ENCODE measurements at regions not wholly inside any gene's neighbourhood (a gene's known extent, or its start where the extent isn't known, plus 50 kb on each side); places are given as distances from the start of the nearest gene placed in this dataset.

- TF ChIP-seq TAF1 (IDR thresholded peaks at IDR 0.05; ENCODE audit: low read depth) (no peak), YY1 (IDR thresholded peaks at IDR 0.05; ENCODE audit: low read depth) (no peak), ZBTB7A (IDR thresholded peaks at IDR 0.05; ENCODE audit: low read depth) (no peak), NFIC (IDR thresholded peaks at IDR 0.05) (no peak), TEAD4 (IDR thresholded peaks at IDR 0.05) (no peak), TCF12 (IDR thresholded peaks at IDR 0.05; ENCODE audit: low read depth) (no peak), EGR1 (IDR thresholded peaks at IDR 0.05) (no peak), USF1 (IDR thresholded peaks at IDR 0.05) (no peak), CEBPB (IDR thresholded peaks at IDR 0.05) (no peak), RAD21 (IDR thresholded peaks at IDR 0.05; ENCODE audit: low read depth) (no peak), EP300 (IDR thresholded peaks at IDR 0.05; ENCODE audit: borderline replicate concordance) (no peak), FOXM1 (IDR thresholded peaks at IDR 0.05; ENCODE audit: borderline replicate concordance, low read depth) (no peak), CREB1 (IDR thresholded peaks at IDR 0.05; ENCODE audit: low read depth) (no peak)
- TF ChIP-seq, protein P1, sequence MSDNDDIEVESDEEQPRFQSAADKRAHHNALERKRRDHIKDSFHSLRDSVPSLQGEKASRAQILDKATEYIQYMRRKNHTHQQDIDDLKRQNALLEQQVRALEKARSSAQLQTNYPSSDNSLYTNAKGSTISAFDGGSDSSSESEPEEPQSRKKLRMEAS (IDR thresholded peaks at IDR 0.05) = no peak
- TF ChIP-seq, protein P2, sequence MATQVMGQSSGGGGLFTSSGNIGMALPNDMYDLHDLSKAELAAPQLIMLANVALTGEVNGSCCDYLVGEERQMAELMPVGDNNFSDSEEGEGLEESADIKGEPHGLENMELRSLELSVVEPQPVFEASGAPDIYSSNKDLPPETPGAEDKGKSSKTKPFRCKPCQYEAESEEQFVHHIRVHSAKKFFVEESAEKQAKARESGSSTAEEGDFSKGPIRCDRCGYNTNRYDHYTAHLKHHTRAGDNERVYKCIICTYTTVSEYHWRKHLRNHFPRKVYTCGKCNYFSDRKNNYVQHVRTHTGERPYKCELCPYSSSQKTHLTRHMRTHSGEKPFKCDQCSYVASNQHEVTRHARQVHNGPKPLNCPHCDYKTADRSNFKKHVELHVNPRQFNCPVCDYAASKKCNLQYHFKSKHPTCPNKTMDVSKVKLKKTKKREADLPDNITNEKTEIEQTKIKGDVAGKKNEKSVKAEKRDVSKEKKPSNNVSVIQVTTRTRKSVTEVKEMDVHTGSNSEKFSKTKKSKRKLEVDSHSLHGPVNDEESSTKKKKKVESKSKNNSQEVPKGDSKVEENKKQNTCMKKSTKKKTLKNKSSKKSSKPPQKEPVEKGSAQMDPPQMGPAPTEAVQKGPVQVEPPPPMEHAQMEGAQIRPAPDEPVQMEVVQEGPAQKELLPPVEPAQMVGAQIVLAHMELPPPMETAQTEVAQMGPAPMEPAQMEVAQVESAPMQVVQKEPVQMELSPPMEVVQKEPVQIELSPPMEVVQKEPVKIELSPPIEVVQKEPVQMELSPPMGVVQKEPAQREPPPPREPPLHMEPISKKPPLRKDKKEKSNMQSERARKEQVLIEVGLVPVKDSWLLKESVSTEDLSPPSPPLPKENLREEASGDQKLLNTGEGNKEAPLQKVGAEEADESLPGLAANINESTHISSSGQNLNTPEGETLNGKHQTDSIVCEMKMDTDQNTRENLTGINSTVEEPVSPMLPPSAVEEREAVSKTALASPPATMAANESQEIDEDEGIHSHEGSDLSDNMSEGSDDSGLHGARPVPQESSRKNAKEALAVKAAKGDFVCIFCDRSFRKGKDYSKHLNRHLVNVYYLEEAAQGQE (IDR thresholded peaks at IDR 0.05; ENCODE audit: low read depth) = no peak
Measured at GRCh38 chr3:161671141-161671540, 174.5 kb downstream of the OTOL1 start.

DNA sequence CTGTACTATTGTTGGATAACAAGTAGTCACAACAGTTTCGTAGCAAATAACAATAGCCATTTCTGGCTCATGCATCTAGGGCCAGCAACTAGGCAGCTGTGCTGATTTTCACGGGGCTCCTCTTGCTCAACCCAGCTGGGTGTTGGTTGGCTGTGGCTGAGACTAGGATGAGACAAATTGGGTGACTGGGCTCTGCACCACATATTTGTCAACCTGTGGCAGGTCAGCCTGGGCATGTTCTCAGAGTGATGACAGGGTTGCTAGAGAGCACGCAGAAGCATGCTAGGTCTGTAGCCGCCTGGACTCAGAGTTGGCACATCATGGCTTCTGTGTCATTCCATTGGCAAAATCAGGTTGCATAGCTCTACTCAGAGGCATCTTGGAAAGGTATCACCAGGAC, 175.9 kb downstream of the OTOL1 start:
- no peak for TF ChIP-seq YY1 (IDR thresholded peaks at IDR 0.05; ENCODE audit: low read depth)
- TF ChIP-seq, protein P1 (IDR thresholded peaks at IDR 0.05) = no peak
- TF ChIP-seq USF1 (IDR thresholded peaks at IDR 0.05) = no peak
- TF ChIP-seq ZBTB7A (IDR thresholded peaks at IDR 0.05; ENCODE audit: low read depth) = no peak
- TF ChIP-seq NFIC (IDR thresholded peaks at IDR 0.05) = no peak

GRCh38 chr3:161673866-161674265, 177.3 kb downstream of the OTOL1 start:
- no peak for TF ChIP-seq CEBPB (IDR thresholded peaks at IDR 0.05)
- no peak for TF ChIP-seq EP300 (IDR thresholded peaks at IDR 0.05; ENCODE audit: borderline replicate concordance)
- TF ChIP-seq TCF12 (IDR thresholded peaks at IDR 0.05; ENCODE audit: low read depth) = no peak
- TF ChIP-seq TAF1 (IDR thresholded peaks at IDR 0.05; ENCODE audit: low read depth) = no peak
- no peak for TF ChIP-seq USF1 (IDR thresholded peaks at IDR 0.05)
- TF ChIP-seq, protein P2 (IDR thresholded peaks at IDR 0.05; ENCODE audit: low read depth) = no peak
- TF ChIP-seq ZBTB7A (IDR thresholded peaks at IDR 0.05; ENCODE audit: low read depth) = no peak
- TF ChIP-seq TEAD4 (IDR thresholded peaks at IDR 0.05) = no peak
- TF ChIP-seq RAD21 (IDR thresholded peaks at IDR 0.05; ENCODE audit: low read depth) = no peak
- no peak for TF ChIP-seq CREB1 (IDR thresholded peaks at IDR 0.05; ENCODE audit: low read depth)
- no peak for TF ChIP-seq NFIC (IDR thresholded peaks at IDR 0.05)
- TF ChIP-seq YY1 (IDR thresholded peaks at IDR 0.05; ENCODE audit: low read depth) = no peak
- no peak for TF ChIP-seq FOXM1 (IDR thresholded peaks at IDR 0.05; ENCODE audit: borderline replicate concordance, low read depth)
- TF ChIP-seq EGR1 (IDR thresholded peaks at IDR 0.05) = no peak
- TF ChIP-seq, protein P1 (IDR thresholded peaks at IDR 0.05) = no peak

DNA sequence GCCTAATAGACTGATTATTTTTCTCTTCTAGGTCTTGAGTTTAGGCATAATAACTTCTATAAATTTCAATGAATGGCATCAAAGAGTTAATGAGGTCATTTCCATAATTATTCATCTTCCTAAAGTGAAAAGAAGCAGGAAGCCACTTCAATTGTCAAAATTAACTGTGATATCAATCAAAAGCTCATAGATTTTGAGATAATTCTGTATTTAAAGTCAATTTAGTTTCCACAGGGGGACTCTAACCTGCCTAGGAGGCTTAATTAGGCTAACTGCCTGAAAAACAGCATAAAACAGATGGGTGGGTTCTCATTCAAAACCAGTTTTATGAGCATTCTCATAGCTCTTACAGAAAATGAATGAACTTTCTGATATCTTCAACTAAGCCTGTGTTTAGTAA, 177.8 kb downstream of the OTOL1 start:
- no peak for TF ChIP-seq YY1 (IDR thresholded peaks at IDR 0.05; ENCODE audit: low read depth)
- TF ChIP-seq EP300 (IDR thresholded peaks at IDR 0.05; ENCODE audit: borderline replicate concordance) = no peak
- TF ChIP-seq TCF12 (IDR thresholded peaks at IDR 0.05; ENCODE audit: low read depth) = no peak
- no peak for TF ChIP-seq CEBPB (IDR thresholded peaks at IDR 0.05)
- no peak for TF ChIP-seq NFIC (IDR thresholded peaks at IDR 0.05)
- no peak for TF ChIP-seq RAD21 (IDR thresholded peaks at IDR 0.05; ENCODE audit: low read depth)
- TF ChIP-seq TAF1 (IDR thresholded peaks at IDR 0.05; ENCODE audit: low read depth) = no peak

DNA sequence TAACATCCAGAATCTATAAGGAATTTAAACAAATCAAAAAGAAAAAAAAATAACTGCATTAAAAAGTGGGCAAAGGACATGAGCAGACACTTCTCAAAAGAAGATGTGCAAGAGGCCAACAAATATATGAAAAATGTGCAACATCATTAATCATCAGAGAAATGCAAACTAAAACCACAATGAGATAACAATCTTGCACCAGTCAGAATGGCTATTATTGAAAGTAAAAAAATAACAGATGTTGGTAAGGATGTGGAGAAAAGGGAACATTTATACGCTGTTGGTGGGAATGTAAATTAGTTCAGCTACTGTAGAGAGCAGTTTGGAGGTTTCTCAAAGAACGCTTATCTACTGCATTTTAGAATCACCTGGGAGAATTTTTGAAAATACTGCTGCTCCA, 186.1 kb downstream of the OTOL1 start:
- TF ChIP-seq TAF1 (IDR thresholded peaks at IDR 0.05; ENCODE audit: low read depth) = no peak
- TF ChIP-seq EP300 (IDR thresholded peaks at IDR 0.05; ENCODE audit: borderline replicate concordance) = no peak
- no peak for TF ChIP-seq RAD21 (IDR thresholded peaks at IDR 0.05; ENCODE audit: low read depth)
- no peak for TF ChIP-seq NFIC (IDR thresholded peaks at IDR 0.05)
- TF ChIP-seq YY1 (IDR thresholded peaks at IDR 0.05; ENCODE audit: low read depth) = no peak
- no peak for TF ChIP-seq ZBTB7A (IDR thresholded peaks at IDR 0.05; ENCODE audit: low read depth)
- TF ChIP-seq TCF12 (IDR thresholded peaks at IDR 0.05; ENCODE audit: low read depth) = no peak
- no peak for TF ChIP-seq CREB1 (IDR thresholded peaks at IDR 0.05; ENCODE audit: low read depth)
- TF ChIP-seq, protein P2 (IDR thresholded peaks at IDR 0.05; ENCODE audit: low read depth) = no peak
- TF ChIP-seq TEAD4 (IDR thresholded peaks at IDR 0.05) = no peak
- TF ChIP-seq, protein P1 (IDR thresholded peaks at IDR 0.05) = no peak
- no peak for TF ChIP-seq USF1 (IDR thresholded peaks at IDR 0.05)
- TF ChIP-seq EGR1 (IDR thresholded peaks at IDR 0.05) = no peak
- TF ChIP-seq CEBPB (IDR thresholded peaks at IDR 0.05) = no peak
- no peak for TF ChIP-seq FOXM1 (IDR thresholded peaks at IDR 0.05; ENCODE audit: borderline replicate concordance, low read depth)
